ENCODE measurements at regions not wholly inside any gene's neighbourhood (a gene's known extent, or its start where the extent isn't known, plus 50 kb on each side); places are given as distances from the start of the nearest gene placed in this dataset.

- Histone ChIP-seq H3K4me2 (ENCODE audit: low read length) (no peak overlapping the region), H3K4me1 (no peaks in the 10 kb centered on the region), H3K4me3 (ENCODE audit: low read depth, low read length) (no peak overlapping the region), H3K9me3 (ENCODE audit: control insufficient read depth, low read length) (no peaks in the 10 kb centered on the region), H3K9ac (no peak overlapping the region), H3K27me3 (ENCODE audit: control insufficient read depth, insufficient read depth, low read length) (no peaks in the 10 kb centered on the region), H3K79me2 (no peaks in the 10 kb centered on the region), H3K27ac (no peak overlapping the region), H3K36me3 (ENCODE audit: control insufficient read depth, insufficient read depth, low read length) (no peaks in the 10 kb centered on the region), H2AFZ (no peak overlapping the region)
- TF ChIP-seq CTCF (IDR thresholded peaks at IDR 0.05), result no peak
These were observed 71.1 kb upstream of the CLDN18 start for GRCh38 chr3:137938876-137939275.

- H3K9ac ChIP-seq, result no peak overlapping the region
- no peaks in the 10 kb centered on the region for H3K9me3 ChIP-seq (ENCODE audit: control insufficient read depth, low read length)
- H3K4me2 ChIP-seq (ENCODE audit: low read length), result no peak overlapping the region
- H2AFZ ChIP-seq, result no peak overlapping the region
- H3K27me3 ChIP-seq (ENCODE audit: control insufficient read depth, insufficient read depth, low read length), result no peaks in the 10 kb centered on the region
- H3K27ac ChIP-seq, result no peak overlapping the region
- H3K4me3 ChIP-seq (ENCODE audit: low read depth, low read length), result no peak overlapping the region
- H3K79me2 ChIP-seq, result no peaks in the 10 kb centered on the region
- no peaks in the 10 kb centered on the region for H3K4me1 ChIP-seq
- no peaks in the 10 kb centered on the region for H3K36me3 ChIP-seq (ENCODE audit: control insufficient read depth, insufficient read depth, low read length)
- no peak for TF ChIP-seq CTCF (IDR thresholded peaks at IDR 0.05)
These were observed 65.4 kb upstream of the CLDN18 start for GRCh38 chr3:137944593-137944992.

GRCh38 chr3:137946356-137946973, 63.5 kb upstream of the CLDN18 start:
- Histone ChIP-seq H3K36me3 (ENCODE audit: control insufficient read depth, insufficient read depth, low read length) (no peaks in the 10 kb centered on the region), H3K4me1 (no peaks in the 10 kb centered on the region), H3K9ac (no peak overlapping the region), H3K4me2 (ENCODE audit: low read length) (no peak overlapping the region), H3K4me3 (ENCODE audit: low read depth, low read length) (no peak overlapping the region), H3K27ac (no peak overlapping the region), H3K9me3 (ENCODE audit: control insufficient read depth, low read length) (no peaks in the 10 kb centered on the region), H2AFZ (no peak overlapping the region), H3K27me3 (ENCODE audit: control insufficient read depth, insufficient read depth, low read length) (no peaks in the 10 kb centered on the region), H3K79me2 (no peaks in the 10 kb centered on the region)
- peak; percentile 60 for TF ChIP-seq CTCF (IDR thresholded peaks at IDR 0.05)

- no peak overlapping the region for H3K27ac ChIP-seq
- no peaks in the 10 kb centered on the region for H3K36me3 ChIP-seq (ENCODE audit: control insufficient read depth, insufficient read depth, low read length)
- H2AFZ ChIP-seq, result no peak overlapping the region
- no peaks in the 10 kb centered on the region for H3K4me1 ChIP-seq
- no peak overlapping the region for H3K4me2 ChIP-seq (ENCODE audit: low read length)
- no peak overlapping the region for H3K4me3 ChIP-seq (ENCODE audit: low read depth, low read length)
- H3K9me3 ChIP-seq (ENCODE audit: control insufficient read depth, low read length), result no peaks in the 10 kb centered on the region
- H3K79me2 ChIP-seq, result no peaks in the 10 kb centered on the region
- no peak overlapping the region for H3K9ac ChIP-seq
- no peaks in the 10 kb centered on the region for H3K27me3 ChIP-seq (ENCODE audit: control insufficient read depth, insufficient read depth, low read length)
- no peak for TF ChIP-seq CTCF (IDR thresholded peaks at IDR 0.05)
These were observed 62.8 kb upstream of the CLDN18 start for GRCh38 chr3:137947117-137947516.

- H3K27me3 ChIP-seq (ENCODE audit: control insufficient read depth, insufficient read depth, low read length), result no peaks in the 10 kb centered on the region
- no peaks in the 10 kb centered on the region for H3K36me3 ChIP-seq (ENCODE audit: control insufficient read depth, insufficient read depth, low read length)
- H3K9me3 ChIP-seq (ENCODE audit: control insufficient read depth, low read length), result no peaks in the 10 kb centered on the region
- H3K4me1 ChIP-seq, result no peaks in the 10 kb centered on the region
- H3K4me2 ChIP-seq (ENCODE audit: low read length), result no peak overlapping the region
- no peak overlapping the region for H2AFZ ChIP-seq
- no peaks in the 10 kb centered on the region for H3K79me2 ChIP-seq
- H3K4me3 ChIP-seq (ENCODE audit: low read depth, low read length), result no peak overlapping the region
- H3K27ac ChIP-seq, result no peak overlapping the region
- H3K9ac ChIP-seq, result no peak overlapping the region
- no peak for TF ChIP-seq CTCF (IDR thresholded peaks at IDR 0.05)
These were observed 61.4 kb upstream of the CLDN18 start for GRCh38 chr3:137948400-137949072.

Data from parathyroid adenoma (tissue), 2 donors.